Mesenchymal stem cell (in vitro differentiated cells and primary cell): ENCODE measurements at regions not wholly inside any gene's neighbourhood (a gene's known extent, or its start where the extent isn't known, plus 50 kb on each side); places are given as distances from the start of the nearest gene placed in this dataset.

ENCODE experiments used
- DNase-seq: peaks from one replicate; pipeline ENCODE4 v3.0.0-alpha.2; 2013
- H2AFZ ChIP-seq: one replicate; pipeline ENCODE4 v1.6.1; 2013; ENCODE audit warnings: low read depth, mild to moderate bottlenecking, control low read depth, inconsistent platforms, low read length, moderate library complexity
- H2AK5ac ChIP-seq: 2 replicates; pipeline ENCODE4 v1.6.1; 2013; ENCODE audit warnings: low read length, moderate library complexity, mild to moderate bottlenecking, inconsistent platforms; ENCODE audit not compliant: severe bottlenecking
- H2BK120ac ChIP-seq: one replicate; pipeline ENCODE4 v1.6.1; 2013; ENCODE audit warnings: low read depth, mild to moderate bottlenecking, inconsistent platforms, low read length, moderate library complexity
- H2BK12ac ChIP-seq, 2 experiments: one replicate each; pipeline ENCODE4 v1.6.1; 2013; ENCODE audit warnings: inconsistent platforms in 2 of 2, low read length in 2 of 2, mild to moderate bottlenecking in 2 of 2, moderate library complexity in 2 of 2, control low read depth in 1 of 2
- H2BK15ac ChIP-seq: one replicate; pipeline ENCODE4 v1.6.1; 2013; ENCODE audit warnings: mild to moderate bottlenecking, low read depth, inconsistent platforms; ENCODE audit not compliant: poor library complexity, severe bottlenecking
- H2BK5ac ChIP-seq: 2 replicates; pipeline ENCODE4 v1.6.1; 2013; ENCODE audit warnings: low read depth, mild to moderate bottlenecking, low read length, control low read depth, inconsistent platforms; ENCODE audit not compliant: poor library complexity, severe bottlenecking
- H3K14ac ChIP-seq, 2 experiments: one replicate each; pipeline ENCODE4 v1.6.1; 2013; ENCODE audit warnings: inconsistent platforms in 2 of 2, low read length in 2 of 2, control low read depth in 1 of 2, mild to moderate bottlenecking in 1 of 2, moderate library complexity in 1 of 2
- H3K18ac ChIP-seq, 2 experiments: one replicate each; pipeline ENCODE4 v1.6.1; 2013; ENCODE audit warnings: inconsistent platforms in 2 of 2, low read length in 2 of 2, control low read depth in 1 of 2, low read depth in 1 of 2, mild to moderate bottlenecking in 1 of 2
- H3K23ac ChIP-seq, 2 experiments: one replicate each; pipeline ENCODE4 v1.6.1; 2013; ENCODE audit warnings: inconsistent platforms in 2 of 2, low read length in 2 of 2, mild to moderate bottlenecking in 2 of 2, moderate library complexity in 2 of 2, control low read depth in 1 of 2
- H3K27ac ChIP-seq: 2 replicates; pipeline ENCODE4 v1.5.1; 2013; ENCODE audit warnings: mild to moderate bottlenecking, moderate library complexity, low read length, control low read depth, inconsistent platforms; ENCODE audit not compliant: poor library complexity, severe bottlenecking
- H3K27me3 ChIP-seq, 2 experiments: 2 replicates each; pipeline versions ENCODE4 v1.6.1 to v1.7.0; 2013; ENCODE audit warnings: low read length in 2 of 2, mild to moderate bottlenecking in 2 of 2, moderate library complexity in 2 of 2, control low read depth in 1 of 2, inconsistent platforms in 1 of 2; ENCODE audit not compliant: control insufficient read depth in 1 of 2, insufficient read depth in 1 of 2
- H3K36me3 ChIP-seq, 2 experiments: 2 replicates each; pipeline versions ENCODE4 v1.6.1 to v1.7.0; 2013; ENCODE audit warnings: low read length in 2 of 2, control low read depth in 1 of 2, inconsistent platforms in 1 of 2, low read depth in 1 of 2, mild to moderate bottlenecking in 1 of 2; ENCODE audit not compliant: insufficient read depth in 2 of 2, control insufficient read depth in 1 of 2
- H3K4ac ChIP-seq, 2 experiments: one replicate each; pipeline ENCODE4 v1.6.1; 2013; ENCODE audit warnings: inconsistent platforms in 2 of 2, low read length in 2 of 2, mild to moderate bottlenecking in 2 of 2, moderate library complexity in 2 of 2, control low read depth in 1 of 2, low read depth in 1 of 2
- H3K4me1 ChIP-seq: 2 replicates; pipeline ENCODE4 v1.6.1; 2013; ENCODE audit warnings: low read depth, low read length, control low read depth; ENCODE audit not compliant: control insufficient read depth, insufficient read depth
- H3K4me2 ChIP-seq: 2 replicates; pipeline ENCODE4 v1.6.1; 2013; ENCODE audit warnings: low read length, mild to moderate bottlenecking, inconsistent platforms; ENCODE audit not compliant: poor library complexity, severe bottlenecking
- H3K4me3 ChIP-seq, 2 experiments: 2 replicates each; pipeline versions ENCODE4 v1.5.1 to v1.7.0; 2013; ENCODE audit warnings: low read length in 2 of 2, mild to moderate bottlenecking in 2 of 2, control low read depth in 1 of 2, low read depth in 1 of 2; ENCODE audit not compliant: insufficient read depth in 1 of 2
- H3K79me1 ChIP-seq: replicated peaks from 2 replicates; pipeline ENCODE4 v1.6.1; 2013; ENCODE audit warnings: mild to moderate bottlenecking, control low read depth, low read length, inconsistent platforms; ENCODE audit not compliant: poor library complexity, severe bottlenecking
- H3K9ac ChIP-seq: 2 replicates; pipeline ENCODE4 v1.7.0; 2013; ENCODE audit warnings: mild to moderate bottlenecking, low read length, moderate library complexity
- H3K9me3 ChIP-seq: 2 replicates; pipeline ENCODE4 v1.7.0; 2013; ENCODE audit warnings: mild to moderate bottlenecking, low read length; ENCODE audit not compliant: control insufficient read depth
- H4K8ac ChIP-seq: one replicate; pipeline ENCODE4 v1.6.1; 2013; ENCODE audit warnings: inconsistent platforms, mild to moderate bottlenecking, low read length, moderate library complexity
- H4K91ac ChIP-seq: one replicate; pipeline ENCODE4 v1.6.1; 2013; ENCODE audit warnings: mild to moderate bottlenecking, low read length, inconsistent platforms
- WGBS: methylation state at CpG from one replicate; pipeline ENCODE4 v1.1.7; 2013; ENCODE audit warnings: mixed read lengths; 5-methylcytosine and 5-hydroxymethylcytosine counted together

GRCh38 chr9:115522912-115523311 is 405.0 kb upstream of the TNC start:
- no peak overlapping the region for H3K18ac ChIP-seq
- no peak overlapping the region for H2BK5ac ChIP-seq
- H3K4me1 ChIP-seq: no peaks in the 10 kb centered on the region
- no peak overlapping the region for H2BK120ac ChIP-seq
- no peak overlapping the region for H4K91ac ChIP-seq
- H3K27me3 ChIP-seq: no peaks in the 10 kb centered on the region
- no peak overlapping the region for H2BK15ac ChIP-seq
- peak overlapping the region; percentile 47 for H2AK5ac ChIP-seq
- no peaks in the 10 kb centered on the region for H3K9me3 ChIP-seq
- no peak overlapping the region for H3K4ac ChIP-seq
- 94% methylated on average over 3 of the region's 3 CpGs for WGBS
- H2BK12ac ChIP-seq: no peak overlapping the region
- no peak overlapping the region for H3K27ac ChIP-seq
- no peak overlapping the region for H2AFZ ChIP-seq
- H3K14ac ChIP-seq: no peak overlapping the region
- no peak overlapping the region for H4K8ac ChIP-seq
- H3K36me3 ChIP-seq: no peaks in the 10 kb centered on the region
- no peak overlapping the region for H3K9ac ChIP-seq
- H3K4me2 ChIP-seq: no peak overlapping the region
- H3K79me1 ChIP-seq: no peaks in the 10 kb centered on the region
- no peak overlapping the region for H3K4me3 ChIP-seq
- H3K23ac ChIP-seq: no peak overlapping the region
- no peak for DNase-seq

DNA sequence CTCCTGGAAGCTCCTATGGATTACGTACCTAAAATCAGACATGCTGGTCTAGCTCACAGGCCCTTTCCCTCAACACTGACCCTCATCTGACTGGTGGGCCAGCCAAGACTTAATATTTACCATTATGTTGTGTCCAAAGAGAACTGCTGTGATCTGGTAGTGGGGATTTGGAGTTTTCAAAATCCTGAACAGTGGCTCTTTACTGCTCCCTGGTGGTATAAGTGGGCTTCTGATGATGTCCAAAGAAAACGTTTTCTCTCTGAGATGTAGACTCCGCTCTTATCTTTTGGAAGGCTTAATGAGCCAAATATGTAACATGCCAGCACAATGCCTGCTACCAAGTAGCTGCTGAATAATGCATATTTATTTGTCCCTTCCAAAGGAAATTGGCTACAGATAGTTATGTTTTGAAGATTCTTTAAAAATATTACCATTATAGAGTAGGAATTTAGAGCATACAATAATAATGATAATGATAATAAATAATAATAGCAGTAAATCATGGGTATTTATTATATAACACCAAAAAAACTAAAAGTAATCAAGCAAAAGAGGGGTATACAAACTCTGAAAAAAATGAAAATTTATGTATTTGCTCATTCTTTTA is 406.6 kb upstream of the TNC start:
- Histone ChIP-seq H3K9ac (peak overlapping the region; percentile 84), H3K27me3 (no peaks in the 10 kb centered on the region), H3K4me1 (no peaks in the 10 kb centered on the region), H2BK15ac (no peak overlapping the region), H4K8ac (no peak overlapping the region), H3K9me3 (no peaks in the 10 kb centered on the region), H3K36me3 (no peaks in the 10 kb centered on the region), H2BK120ac (no peak overlapping the region), H2BK5ac (peak overlapping the region; percentile 48), H3K4me3 (peak overlapping the region in 1 of 2 experiments; percentile 14), H3K18ac (no peak overlapping the region), H3K4me2 (no peak overlapping the region), H3K27ac (no peak overlapping the region), H2AK5ac (peak overlapping the region; percentile 67), H3K79me1 (no peaks in the 10 kb centered on the region), H2AFZ (no peak overlapping the region), H3K14ac (no peak overlapping the region), H3K23ac (no peak overlapping the region), H2BK12ac (peak overlapping the region in 1 of 2 experiments; percentile 47), H3K4ac (no peak overlapping the region), H4K91ac (no peak overlapping the region)
- peak; percentile 73 for DNase-seq
- WGBS: 60% methylated on average over 1 of the region's 3 CpGs

DNA sequence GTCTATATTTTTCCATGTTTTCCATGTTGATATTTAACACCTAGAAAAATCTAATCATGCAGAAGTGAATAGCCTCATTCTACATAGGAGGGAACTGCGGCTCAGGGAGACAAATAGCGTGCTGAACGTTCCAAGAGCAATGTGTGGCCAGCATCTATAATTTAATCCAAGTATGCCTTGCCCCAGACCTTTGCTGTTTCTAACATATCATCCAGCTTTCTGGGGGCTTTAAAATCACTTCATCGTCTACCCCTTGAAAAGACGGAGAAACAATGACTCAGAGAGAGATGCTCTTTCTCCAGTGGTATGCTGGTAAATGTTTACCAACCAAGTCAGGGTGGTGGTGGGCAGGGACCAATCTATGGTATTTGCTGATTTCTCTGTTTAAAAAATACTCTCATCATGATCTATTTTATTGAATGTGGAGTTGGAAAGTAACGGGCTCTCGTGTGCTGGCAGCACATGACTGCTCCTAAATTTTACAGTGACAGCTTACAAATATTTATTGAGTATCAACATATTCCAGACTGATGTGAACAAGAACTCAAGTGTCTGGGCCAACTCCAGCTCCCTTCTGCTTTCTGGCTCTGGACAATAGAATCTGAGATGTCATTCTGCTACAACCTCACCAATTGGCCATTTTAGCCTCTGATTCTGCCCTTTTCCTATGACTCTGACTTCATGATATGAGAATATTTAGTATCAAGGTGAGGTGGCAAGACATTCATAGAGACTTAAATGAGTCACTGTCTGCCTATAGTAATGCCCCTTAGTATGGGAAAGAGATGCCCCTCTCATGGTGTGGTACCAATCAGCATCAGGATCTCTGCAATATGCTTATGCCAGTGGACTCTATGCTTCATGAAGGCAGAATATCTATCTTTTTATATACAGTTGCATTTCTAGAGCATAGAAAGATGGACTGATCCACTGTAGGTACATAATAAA is 407.4 kb upstream of the TNC start:
- H3K14ac ChIP-seq: no peak overlapping the region
- no peak overlapping the region for H3K23ac ChIP-seq
- peak overlapping the region; percentile 53 for H2AK5ac ChIP-seq
- H3K4ac ChIP-seq: no peak overlapping the region
- H3K36me3 ChIP-seq: no peaks in the 10 kb centered on the region
- no peak overlapping the region for H3K4me3 ChIP-seq
- H3K9ac ChIP-seq: peak overlapping the region; percentile 84
- H3K27ac ChIP-seq: peak overlapping the region; percentile 70
- H3K9me3 ChIP-seq: no peaks in the 10 kb centered on the region
- no peak overlapping the region for H4K8ac ChIP-seq
- no peaks in the 10 kb centered on the region for H3K79me1 ChIP-seq
- no peaks in the 10 kb centered on the region for H3K27me3 ChIP-seq
- 84% methylated on average over 5 of the region's 7 CpGs for WGBS
- H2BK120ac ChIP-seq: no peak overlapping the region
- H2BK5ac ChIP-seq: peak overlapping the region; percentile 82
- H3K4me2 ChIP-seq: peak overlapping the region; percentile 16
- no peak for DNase-seq
- H3K18ac ChIP-seq: no peak overlapping the region
- H2AFZ ChIP-seq: no peak overlapping the region
- no peaks in the 10 kb centered on the region for H3K4me1 ChIP-seq
- no peak overlapping the region for H2BK15ac ChIP-seq
- H2BK12ac ChIP-seq: no peak overlapping the region
- H4K91ac ChIP-seq: no peak overlapping the region

DNA sequence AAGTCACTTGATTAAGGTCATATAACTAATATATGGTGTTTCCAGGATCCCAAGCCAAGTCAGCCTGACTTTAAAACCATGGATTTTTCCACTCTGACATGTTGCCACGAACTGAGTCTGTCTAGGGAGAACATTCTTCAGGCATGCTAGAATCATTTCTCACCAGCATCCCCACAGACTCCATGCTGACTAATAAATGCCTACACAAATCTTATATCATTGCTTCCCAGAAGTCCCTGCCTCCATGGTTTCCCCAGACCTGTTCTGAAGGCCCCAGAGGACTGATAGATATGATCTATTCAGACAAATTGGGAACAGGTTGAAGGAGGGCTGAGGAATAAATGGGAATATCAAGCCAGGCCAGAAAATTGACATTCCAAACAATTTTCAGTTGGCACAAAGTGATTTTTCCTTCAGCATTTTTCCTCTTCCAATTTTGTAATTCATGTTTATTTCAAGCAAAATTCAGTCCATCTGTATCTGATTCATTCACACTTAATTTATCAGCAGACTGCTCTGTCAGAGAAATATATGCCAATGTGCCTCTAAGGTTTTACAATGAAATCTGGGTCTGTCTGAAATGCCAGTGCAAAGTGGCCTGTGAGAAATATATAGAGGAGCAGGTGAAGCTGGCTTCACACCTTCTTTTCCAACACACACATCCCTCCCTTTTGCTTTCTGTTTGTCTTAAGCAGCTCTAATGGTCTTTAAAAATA is 413.6 kb upstream of the TNC start:
- H2BK5ac ChIP-seq: no peak overlapping the region

More for the DNA sequence above, 413.6 kb upstream of the TNC start:
- Histone ChIP-seq H3K9ac (peak overlapping the region; percentile 45), H3K18ac (no peak overlapping the region), H3K4ac (no peak overlapping the region), H3K36me3 (no peaks in the 10 kb centered on the region), H2BK12ac (no peak overlapping the region), H3K4me3 (no peak overlapping the region), H4K8ac (no peak overlapping the region), H3K79me1 (no peaks in the 10 kb centered on the region), H3K27me3 (no peaks in the 10 kb centered on the region), H3K9me3 (no peaks in the 10 kb centered on the region), H3K23ac (no peak overlapping the region), H2BK15ac (no peak overlapping the region), H3K27ac (peak overlapping the region; percentile 7), H3K4me2 (no peak overlapping the region), H2AFZ (no peak overlapping the region), H3K4me1 (no peaks in the 10 kb centered on the region), H2BK120ac (no peak overlapping the region), H2AK5ac (no peak overlapping the region), H3K14ac (no peak overlapping the region), H4K91ac (no peak overlapping the region)
- peak; percentile 79 for DNase-seq
- WGBS: 22% methylated on average over 1 of the region's 1 CpG
